Astrocyte (in vitro differentiated cells and primary cell): ENCODE measurements at regions not wholly inside any gene's neighbourhood (a gene's known extent, or its start where the extent isn't known, plus 50 kb on each side); places are given as distances from the start of the nearest gene placed in this dataset.

Experiments
- DNase-seq: peaks from one replicate; pipeline ENCODE4 v3.0.0-alpha.2; 2010; ENCODE audit warnings: low read depth
- FAIRE-seq: peaks from 2 replicates; lab custom pipeline; 2011; peaks lifted over from hg19 to GRCh38; lab: Jason Lieb, UNC
- H2AFZ ChIP-seq: 2 replicates; pipeline ENCODE4 v1.6.0; 2012; ENCODE audit warnings: low read depth, low read length, inconsistent platforms
- H3K27ac ChIP-seq: 2 replicates; pipeline ENCODE4 v1.5.1; 2011; ENCODE audit warnings: low read depth, low read length, inconsistent platforms
- H3K27me3 ChIP-seq: 2 replicates; pipeline ENCODE4 v1.6.0; 2011; ENCODE audit warnings: low read length, inconsistent platforms; ENCODE audit not compliant: insufficient read depth
- H3K36me3 ChIP-seq: 2 replicates; pipeline ENCODE4 v1.5.1; 2011; ENCODE audit warnings: low read length, inconsistent platforms; ENCODE audit not compliant: insufficient read depth
- H3K4me1 ChIP-seq: 2 replicates; pipeline ENCODE4 v1.5.1; 2011; ENCODE audit warnings: low read length, inconsistent platforms; ENCODE audit not compliant: insufficient read depth
- H3K4me2 ChIP-seq: 2 replicates; pipeline ENCODE4 v1.6.0; 2012; ENCODE audit warnings: low read length, inconsistent platforms
- H3K4me3 ChIP-seq: 2 replicates; pipeline ENCODE4 v1.5.1; 2011; ENCODE audit warnings: low read depth, mild to moderate bottlenecking, low read length, inconsistent platforms; ENCODE audit not compliant: insufficient read depth
- H3K79me2 ChIP-seq: 2 replicates; pipeline ENCODE4 v1.6.0; 2012; ENCODE audit warnings: mild to moderate bottlenecking, low read length, inconsistent platforms; ENCODE audit not compliant: insufficient read depth
- H3K9ac ChIP-seq: 2 replicates; pipeline ENCODE4 v1.6.0; 2012; ENCODE audit warnings: mild to moderate bottlenecking, low read length, inconsistent platforms
- H3K9me3 ChIP-seq: 2 replicates; pipeline ENCODE4 v1.5.1; 2012; ENCODE audit warnings: low read depth, mild to moderate bottlenecking, low read length, inconsistent platforms; ENCODE audit not compliant: insufficient read depth
- H4K20me1 ChIP-seq: 2 replicates; pipeline ENCODE4 v1.6.0; 2012; ENCODE audit warnings: low read length, inconsistent platforms; ENCODE audit not compliant: insufficient read depth
- H3K27ac Mint-ChIP-seq: one replicate; pipeline ENCODE4 v1.8.0; 2021; ENCODE audit warnings: mild to moderate bottlenecking, mixed read lengths; ENCODE audit not compliant: unreplicated experiment
- H3K27me3 Mint-ChIP-seq: one replicate; pipeline ENCODE4 v1.8.0; 2021; ENCODE audit warnings: low read depth, mixed read lengths; ENCODE audit not compliant: unreplicated experiment
- H3K36me3 Mint-ChIP-seq: one replicate; pipeline ENCODE4 v1.8.0; 2021; ENCODE audit warnings: low read depth, mixed read lengths; ENCODE audit not compliant: unreplicated experiment
- H3K4me1 Mint-ChIP-seq: one replicate; pipeline ENCODE4 v1.8.0; 2021; ENCODE audit warnings: low read depth, mixed read lengths; ENCODE audit not compliant: unreplicated experiment
- H3K4me3 Mint-ChIP-seq: one replicate; pipeline ENCODE4 v1.8.0; 2021; ENCODE audit warnings: mild to moderate bottlenecking, moderate library complexity, mixed read lengths; ENCODE audit not compliant: unreplicated experiment
- H3K9me3 Mint-ChIP-seq: one replicate; pipeline ENCODE4 v1.8.0; 2021; ENCODE audit warnings: mild to moderate bottlenecking, mixed read lengths; ENCODE audit not compliant: unreplicated experiment
- CTCF ChIP-seq: IDR thresholded peaks from 2 replicates; pipeline ENCODE4 v1.5.1; 2011; ENCODE audit warnings: low read depth, mild to moderate bottlenecking, inconsistent platforms, low read length, moderate library complexity; ENCODE audit not compliant: insufficient read depth
- EZH2 ChIP-seq: IDR thresholded peaks from 2 replicates; pipeline ENCODE4 v1.6.1; 2012; ENCODE audit warnings: mild to moderate bottlenecking, low read length, inconsistent platforms; ENCODE audit not compliant: insufficient read depth

DNA sequence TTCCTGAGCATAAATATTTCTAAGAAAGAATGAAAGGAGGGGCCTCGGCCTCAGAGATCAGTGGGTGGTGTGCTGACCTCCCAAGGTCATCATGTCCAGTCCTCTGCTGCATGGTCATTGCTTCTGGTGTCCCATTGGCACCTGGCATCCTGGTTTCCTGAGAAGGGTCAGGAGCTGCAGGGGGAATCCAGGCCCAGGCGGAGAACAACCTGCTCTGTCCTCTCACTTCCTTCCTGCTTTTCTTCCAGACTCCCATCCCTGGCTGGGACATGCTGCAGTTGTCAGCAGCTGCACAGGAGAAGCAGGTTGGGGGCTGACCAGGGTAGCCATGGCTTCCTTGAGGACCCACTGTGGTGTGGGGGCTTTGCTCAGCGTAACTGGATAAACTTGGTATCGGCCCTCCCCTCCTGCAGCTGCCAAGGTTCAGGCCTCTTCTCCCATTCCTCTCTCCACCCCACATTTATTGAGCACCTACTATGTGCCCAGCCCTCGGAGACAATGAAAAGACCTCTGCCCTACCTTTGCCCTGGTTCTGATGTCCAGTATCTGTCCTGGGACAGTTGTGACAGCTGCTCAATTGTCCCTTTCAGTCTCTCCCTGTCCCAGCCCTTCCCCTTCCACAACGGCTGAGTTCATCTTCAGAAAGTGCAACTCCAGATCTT, 155.2 kb downstream of the CEBPB start:
- Mint-ChIP-seq H3K36me3 (peaks cover 2% of the 10 kb centered on the region), H3K4me3 (no peak overlapping the region), H3K9me3 (peaks cover 4% of the 10 kb centered on the region), H3K27me3 (peaks cover 49% of the 10 kb centered on the region), H3K4me1 (peaks cover 2% of the 10 kb centered on the region), H3K27ac (no peak overlapping the region)
- Histone ChIP-seq H3K4me1 (peaks cover 9% of the 10 kb centered on the region), H2AFZ (no peak overlapping the region), H3K9me3 (no peaks in the 10 kb centered on the region), H3K79me2 (no peaks in the 10 kb centered on the region), H3K4me2 (peak overlapping the region; percentile 67), H3K36me3 (no peaks in the 10 kb centered on the region), H3K9ac (no peak overlapping the region), H3K27me3 (no peaks in the 10 kb centered on the region), H3K4me3 (no peak overlapping the region), H3K27ac (no peak overlapping the region), H4K20me1 (no peaks in the 10 kb centered on the region)
- FAIRE-seq (no peak), DNase-seq (no peak)
- TF ChIP-seq EZH2 (no peak), CTCF (no peak)

GRCh38 chr20:50346374-50347283, 156.0 kb downstream of the CEBPB start:
- no peaks in the 10 kb centered on the region for H3K79me2 ChIP-seq
- no peak for TF ChIP-seq CTCF
- TF ChIP-seq EZH2, result no peak
- Mint-ChIP-seq H3K36me3 (peaks cover 2% of the 10 kb centered on the region), H3K27me3 (peaks cover 47% of the 10 kb centered on the region), H3K9me3 (peaks cover 4% of the 10 kb centered on the region), H3K27ac (no peak overlapping the region), H3K4me1 (peaks cover 3% of the 10 kb centered on the region), H3K4me3 (no peak overlapping the region)
- H3K27ac ChIP-seq, result no peak overlapping the region
- peak overlapping the region; percentile 78 for H2AFZ ChIP-seq
- no peak overlapping the region for H3K9ac ChIP-seq
- no peak overlapping the region for H3K4me3 ChIP-seq
- DNase-seq (peak; percentile 73), FAIRE-seq (no peak)
- no peaks in the 10 kb centered on the region for H3K27me3 ChIP-seq
- peaks cover 9% of the 10 kb centered on the region for H3K4me1 ChIP-seq
- no peaks in the 10 kb centered on the region for H3K9me3 ChIP-seq
- no peaks in the 10 kb centered on the region for H3K36me3 ChIP-seq
- H3K4me2 ChIP-seq, result peak overlapping the region; percentile 67
- no peaks in the 10 kb centered on the region for H4K20me1 ChIP-seq
